Nephron progenitor cell (in vitro differentiated cells): ENCODE measurements at regions not wholly inside any gene's neighbourhood (a gene's known extent, or its start where the extent isn't known, plus 50 kb on each side); places are given as distances from the start of the nearest gene placed in this dataset.
"Not testable (repeated sequence)": the region's sequence is repeated elsewhere in the genome, so short reads cannot be mapped to it uniquely, and the experiment has no call there.

Experiments used
- DNase-seq: peaks from one replicate; pipeline ENCODE4 v3.0.0; 2021
- H3K27ac Mint-ChIP-seq: 2 replicates; pipeline ENCODE4 v1.8.0; 2021; ENCODE audit warnings: mild to moderate bottlenecking, moderate library complexity, mixed read lengths
- H3K27me3 Mint-ChIP-seq: 2 replicates; pipeline ENCODE4 v1.8.0; 2021; ENCODE audit warnings: mild to moderate bottlenecking, low read depth, mixed read lengths; ENCODE audit not compliant: poor library complexity
- H3K36me3 Mint-ChIP-seq: 2 replicates; pipeline ENCODE4 v1.8.0; 2021; ENCODE audit warnings: low read depth, mixed read lengths
- H3K4me1 Mint-ChIP-seq: 2 replicates; pipeline ENCODE4 v1.8.0; 2021; ENCODE audit warnings: mixed read lengths
- H3K4me3 Mint-ChIP-seq: 2 replicates; pipeline ENCODE4 v1.8.0; 2021; ENCODE audit warnings: mild to moderate bottlenecking, moderate library complexity, mixed read lengths
- H3K9me3 Mint-ChIP-seq: 2 replicates; pipeline ENCODE4 v1.8.0; 2021; ENCODE audit warnings: mild to moderate bottlenecking, moderate library complexity, mixed read lengths
- TF ChIP-seq, protein P1 (sequence below): fragments of 200-600 bp; sonication (generic); IDR thresholded peaks from 2 replicates; pipeline ENCODE4 v1.5.0; 2021; ENCODE audit warnings: antibody characterized with exemption

DNA sequence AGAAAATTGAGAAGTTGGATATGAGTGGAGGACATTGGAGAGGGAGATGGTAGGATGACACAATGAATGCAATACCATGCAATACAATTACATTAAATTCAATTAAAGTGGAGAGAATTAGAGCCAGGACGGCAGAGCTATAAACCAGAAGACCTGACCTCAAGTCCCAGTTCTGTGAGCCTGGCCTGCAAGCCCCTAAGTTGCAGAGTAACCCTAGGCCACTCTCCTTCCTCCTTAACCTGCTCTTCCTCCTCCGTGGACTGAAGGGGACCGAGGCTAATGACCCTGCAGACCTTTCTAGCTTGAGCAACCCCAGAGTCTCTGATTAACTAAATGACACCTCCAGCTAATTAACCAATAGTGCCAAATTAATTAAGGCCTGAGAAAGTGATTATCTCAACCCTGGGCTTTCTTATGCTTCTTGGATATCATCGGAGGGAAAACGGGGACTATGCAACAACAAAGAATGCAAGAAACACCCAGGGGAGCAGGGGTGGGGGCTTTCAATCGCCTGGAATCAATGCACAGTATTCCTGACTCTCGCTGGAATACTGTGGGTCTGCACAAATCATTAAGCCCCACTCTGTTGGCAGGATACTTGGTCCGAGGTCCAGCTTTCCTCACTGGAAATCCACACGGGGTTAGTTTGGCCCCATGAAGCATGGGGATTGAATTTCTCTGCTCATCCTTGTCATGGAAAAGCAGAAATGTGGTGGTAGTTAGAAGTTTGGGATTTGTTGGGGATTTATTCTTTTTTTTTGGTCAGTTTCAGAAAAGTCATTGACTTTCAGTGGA is 548.3 kb downstream of the MN1 start:
- no peak for DNase-seq
- peak overlapping the region; percentile 2 for H3K4me3 Mint-ChIP-seq
- H3K4me1 Mint-ChIP-seq: no peaks in the 10 kb centered on the region
- peaks cover 16% of the 10 kb centered on the region for H3K36me3 Mint-ChIP-seq
- TF ChIP-seq, protein P1, sequence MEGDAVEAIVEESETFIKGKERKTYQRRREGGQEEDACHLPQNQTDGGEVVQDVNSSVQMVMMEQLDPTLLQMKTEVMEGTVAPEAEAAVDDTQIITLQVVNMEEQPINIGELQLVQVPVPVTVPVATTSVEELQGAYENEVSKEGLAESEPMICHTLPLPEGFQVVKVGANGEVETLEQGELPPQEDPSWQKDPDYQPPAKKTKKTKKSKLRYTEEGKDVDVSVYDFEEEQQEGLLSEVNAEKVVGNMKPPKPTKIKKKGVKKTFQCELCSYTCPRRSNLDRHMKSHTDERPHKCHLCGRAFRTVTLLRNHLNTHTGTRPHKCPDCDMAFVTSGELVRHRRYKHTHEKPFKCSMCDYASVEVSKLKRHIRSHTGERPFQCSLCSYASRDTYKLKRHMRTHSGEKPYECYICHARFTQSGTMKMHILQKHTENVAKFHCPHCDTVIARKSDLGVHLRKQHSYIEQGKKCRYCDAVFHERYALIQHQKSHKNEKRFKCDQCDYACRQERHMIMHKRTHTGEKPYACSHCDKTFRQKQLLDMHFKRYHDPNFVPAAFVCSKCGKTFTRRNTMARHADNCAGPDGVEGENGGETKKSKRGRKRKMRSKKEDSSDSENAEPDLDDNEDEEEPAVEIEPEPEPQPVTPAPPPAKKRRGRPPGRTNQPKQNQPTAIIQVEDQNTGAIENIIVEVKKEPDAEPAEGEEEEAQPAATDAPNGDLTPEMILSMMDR: no peak
- peaks cover 27% of the 10 kb centered on the region for H3K27me3 Mint-ChIP-seq
- peaks cover 31% of the 10 kb centered on the region for H3K9me3 Mint-ChIP-seq
- H3K27ac Mint-ChIP-seq: no peak overlapping the region

DNA sequence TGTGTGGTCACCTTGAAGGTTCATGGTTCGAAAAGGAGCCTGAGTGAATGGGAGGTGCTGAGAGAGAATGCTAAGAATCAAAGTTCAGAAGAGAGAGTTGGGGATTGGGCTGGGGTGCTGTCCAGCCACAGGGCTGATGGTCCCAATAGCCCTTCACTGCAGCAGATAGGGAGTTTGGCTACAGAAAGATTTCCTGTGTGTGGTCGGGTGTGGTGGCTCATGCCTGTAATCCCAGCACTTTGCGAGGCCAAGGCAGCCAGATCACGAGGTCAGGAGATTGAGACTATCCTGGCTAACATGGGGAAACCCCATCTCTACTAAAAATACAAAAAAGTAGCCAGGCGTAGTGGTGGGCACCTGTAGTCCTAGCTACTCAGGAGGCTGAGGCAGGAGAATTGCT is 547.5 kb downstream of the MN1 start:
- Mint-ChIP-seq H3K36me3 (peaks cover 16% of the 10 kb centered on the region), H3K4me3 (peak overlapping the region; percentile 2), H3K27me3 (peaks cover 23% of the 10 kb centered on the region), H3K9me3 (peaks cover 31% of the 10 kb centered on the region)
- H3K27ac Mint-ChIP-seq, H3K4me1 Mint-ChIP-seq, DNase-seq: not testable (repeated sequence)

DNA sequence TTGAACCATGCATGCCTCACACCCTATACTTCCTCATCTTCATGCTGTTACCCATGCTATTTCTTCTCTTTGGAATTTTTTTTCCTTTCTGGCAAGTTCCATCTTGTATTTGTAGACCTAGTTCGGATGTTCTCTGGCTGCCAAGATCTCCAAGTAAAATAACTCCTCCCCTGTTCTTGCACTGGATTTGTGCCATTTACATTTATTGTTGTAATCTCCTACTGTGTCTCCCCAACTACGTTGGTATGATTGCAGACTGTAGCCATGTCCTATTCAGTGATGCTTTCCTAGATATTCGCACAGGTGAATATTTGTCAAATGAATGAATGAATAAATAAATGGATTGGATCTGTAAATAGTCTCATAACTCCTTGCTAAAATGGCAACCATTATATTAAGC is 546.0 kb downstream of the MN1 start:
- H3K4me1 Mint-ChIP-seq: peaks cover 17% of the 10 kb centered on the region
- peaks cover 24% of the 10 kb centered on the region for H3K27me3 Mint-ChIP-seq
- H3K36me3 Mint-ChIP-seq: peaks cover 16% of the 10 kb centered on the region
- DNase-seq: no peak
- H3K9me3 Mint-ChIP-seq: peaks cover 31% of the 10 kb centered on the region
- no peak overlapping the region for H3K27ac Mint-ChIP-seq
- TF ChIP-seq, protein P1: no peak
- no peak overlapping the region for H3K4me3 Mint-ChIP-seq

DNA sequence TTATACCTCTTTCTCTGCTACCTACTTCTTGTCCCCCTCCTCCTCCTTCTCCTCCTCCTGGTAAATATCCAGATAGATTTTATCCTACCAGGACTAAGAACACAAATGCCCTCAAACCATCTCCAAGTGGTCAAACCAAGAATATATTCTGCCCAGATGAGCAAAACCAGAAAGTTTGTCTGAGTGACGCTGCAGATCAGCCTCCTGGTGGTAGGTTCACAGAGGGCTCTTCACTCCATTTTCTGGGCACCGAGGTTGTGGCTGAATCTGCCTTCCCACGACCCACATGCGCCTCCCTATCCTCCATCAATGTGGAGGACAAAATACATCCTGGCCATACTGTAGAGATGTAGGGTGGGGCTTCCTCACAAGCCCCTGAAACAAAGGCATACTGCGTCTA is 543.6 kb downstream of the MN1 start:
- Mint-ChIP-seq H3K4me3 (no peak overlapping the region), H3K9me3 (peaks cover 31% of the 10 kb centered on the region), H3K36me3 (peaks cover 16% of the 10 kb centered on the region), H3K4me1 (peaks cover 36% of the 10 kb centered on the region), H3K27me3 (peaks cover 15% of the 10 kb centered on the region), H3K27ac (no peak overlapping the region)
- no peak for DNase-seq
- TF ChIP-seq, protein P1: no peak

DNA sequence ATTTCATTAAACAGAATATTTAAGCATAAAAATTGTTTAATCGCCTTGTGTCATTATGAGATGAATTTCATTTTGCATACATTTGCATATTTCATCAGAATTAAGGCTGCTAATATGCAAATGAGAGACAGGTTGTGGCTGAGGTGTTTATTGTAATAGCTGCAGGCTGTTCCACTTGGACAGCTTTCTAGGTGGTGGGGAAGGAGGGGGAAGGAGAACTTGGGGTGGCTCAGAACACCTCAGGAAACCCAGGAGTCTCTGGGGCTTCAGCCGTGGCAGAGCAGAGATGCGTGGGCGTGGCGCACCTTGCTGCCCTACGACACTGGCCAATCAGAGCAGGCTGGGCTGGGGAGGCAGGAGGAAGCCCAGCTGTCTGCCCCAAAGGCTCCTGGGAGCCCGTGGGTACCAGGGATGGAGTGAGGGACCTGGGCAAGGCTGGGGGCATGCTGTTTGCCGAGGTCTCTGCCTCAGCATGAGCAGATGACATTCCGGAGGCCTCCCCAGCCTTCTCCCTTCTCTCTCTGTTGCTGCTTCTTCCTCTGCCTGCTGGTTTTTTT is 542.9 kb downstream of the MN1 start:
- Mint-ChIP-seq H3K27ac (no peak overlapping the region), H3K4me1 (peaks cover 36% of the 10 kb centered on the region), H3K27me3 (peaks cover 15% of the 10 kb centered on the region), H3K9me3 (peaks cover 27% of the 10 kb centered on the region), H3K4me3 (no peak overlapping the region), H3K36me3 (peaks cover 16% of the 10 kb centered on the region)
- TF ChIP-seq, protein P1: no peak
- no peak for DNase-seq

DNA sequence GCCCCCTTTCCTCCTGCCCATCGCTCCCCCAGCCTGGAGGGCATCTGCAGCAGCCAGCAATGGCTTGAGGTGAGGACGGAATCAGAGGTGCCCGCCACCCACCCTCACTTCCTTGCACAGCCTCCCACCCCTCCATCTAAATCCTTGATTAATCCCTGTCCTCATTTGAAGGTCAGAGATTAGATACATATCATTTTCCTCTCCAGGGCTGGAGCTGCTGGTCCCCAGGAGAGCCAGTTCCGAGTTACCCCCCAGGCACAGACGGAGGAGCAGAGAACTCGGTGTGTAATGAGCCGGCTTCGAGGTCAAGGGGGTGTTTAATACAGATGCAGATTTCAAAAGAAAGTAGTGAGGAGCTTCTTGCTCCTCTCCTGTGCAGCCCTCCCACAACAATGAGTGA is 542.1 kb downstream of the MN1 start:
- Mint-ChIP-seq H3K27ac (no peak overlapping the region), H3K9me3 (peaks cover 20% of the 10 kb centered on the region), H3K4me3 (no peak overlapping the region), H3K27me3 (peaks cover 15% of the 10 kb centered on the region), H3K36me3 (peaks cover 11% of the 10 kb centered on the region), H3K4me1 (peaks cover 36% of the 10 kb centered on the region)
- TF ChIP-seq, protein P1: no peak
- no peak for DNase-seq
